Muscle layer of colon (tissue), 2 donors: ENCODE measurements at regions not wholly inside any gene's neighbourhood (a gene's known extent, or its start where the extent isn't known, plus 50 kb on each side); places are given as distances from the start of the nearest gene placed in this dataset.
A peak's percentile ranks its signal among the peaks of the same experiment; 100 is the strongest.
"Not testable (repeated sequence)": the region's sequence is repeated elsewhere in the genome, so short reads cannot be mapped to it uniquely, and the experiment has no call there.

ENCODE experiments used
- H3K27ac ChIP-seq: one replicate; pipeline ENCODE4 v1.7.0; 2013; ENCODE audit warnings: low read depth, mild to moderate bottlenecking, low read length, moderate library complexity
- H3K27me3 ChIP-seq, 2 donors: one replicate each; pipeline ENCODE4 v1.7.0; 2013; ENCODE audit warnings: low read length in 2 of 2, mild to moderate bottlenecking in 2 of 2; ENCODE audit not compliant: insufficient read depth in 2 of 2, control insufficient read depth in 1 of 2
- H3K36me3 ChIP-seq: one replicate; pipeline ENCODE4 v1.7.0; 2013; ENCODE audit warnings: mild to moderate bottlenecking, low read length; ENCODE audit not compliant: insufficient read depth
- H3K4me1 ChIP-seq: one replicate; pipeline ENCODE4 v1.7.0; 2013; ENCODE audit warnings: mild to moderate bottlenecking, low read length; ENCODE audit not compliant: insufficient read depth
- H3K4me3 ChIP-seq, 2 donors: one replicate each; pipeline ENCODE4 v1.7.0; 2013; ENCODE audit warnings: low read length in 2 of 2, low read depth in 1 of 2, mild to moderate bottlenecking in 1 of 2, moderate library complexity in 1 of 2
- H3K9ac ChIP-seq: one replicate; pipeline ENCODE4 v1.7.0; 2013; ENCODE audit warnings: low read length
- H3K9me3 ChIP-seq: one replicate; pipeline ENCODE4 v1.7.0; 2013; ENCODE audit warnings: mild to moderate bottlenecking, low read length
- donor health status: abdominal sarcoma.
- donor health status: Adenocarcinoma of cecum.

- Histone ChIP-seq H3K4me3 (no peak overlapping the region), H3K36me3 (no peaks in the 10 kb centered on the region), H3K9me3 (no peaks in the 10 kb centered on the region), H3K27ac (no peak overlapping the region), H3K4me1 (no peaks in the 10 kb centered on the region), H3K27me3 (no peaks in the 10 kb centered on the region), H3K9ac (no peak overlapping the region)
Observed at GRCh38 chr1:166470441-166470840, 303.6 kb upstream of the FAM78B start.

GRCh38 chr1:166471359-166471758 lies 304.6 kb upstream of the FAM78B start:
- H3K27ac ChIP-seq, result no peak overlapping the region
- H3K4me1 ChIP-seq, result no peaks in the 10 kb centered on the region
- H3K27me3 ChIP-seq, result no peaks in the 10 kb centered on the region
- H3K36me3 ChIP-seq, result no peaks in the 10 kb centered on the region
- H3K9me3 ChIP-seq, result no peaks in the 10 kb centered on the region
- no peak overlapping the region for H3K9ac ChIP-seq
- H3K4me3 ChIP-seq, result no peak overlapping the region

GRCh38 chr1:166479052-166479631 lies 312.3 kb upstream of the FAM78B start:
- H3K9ac ChIP-seq, result no peak overlapping the region

GRCh38 chr1:166484471-166484870 lies 317.7 kb upstream of the FAM78B start:
- Histone ChIP-seq H3K27me3 (no peaks in the 10 kb centered on the region), H3K9ac (no peak overlapping the region), H3K9me3 (no peaks in the 10 kb centered on the region), H3K36me3 (no peaks in the 10 kb centered on the region), H3K27ac (no peak overlapping the region), H3K4me3 (no peak overlapping the region), H3K4me1 (no peaks in the 10 kb centered on the region)

More at GRCh38 chr1:166479052-166479631, 312.3 kb upstream of the FAM78B start:
- no peaks in the 10 kb centered on the region for H3K36me3 ChIP-seq
- H3K9me3 ChIP-seq, result no peaks in the 10 kb centered on the region
- no peaks in the 10 kb centered on the region for H3K27me3 ChIP-seq
- no peak overlapping the region for H3K4me3 ChIP-seq
- H3K4me1 ChIP-seq, result no peaks in the 10 kb centered on the region
- no peak overlapping the region for H3K27ac ChIP-seq

GRCh38 chr1:166484871-166485270 lies 318.1 kb upstream of the FAM78B start:
- Histone ChIP-seq H3K9ac (no peak overlapping the region), H3K4me3 (no peak overlapping the region), H3K4me1 (no peaks in the 10 kb centered on the region), H3K27ac (no peak overlapping the region), H3K36me3 (no peaks in the 10 kb centered on the region), H3K9me3 (no peaks in the 10 kb centered on the region), H3K27me3 (no peaks in the 10 kb centered on the region)

GRCh38 chr1:166485620-166486019 lies 318.8 kb upstream of the FAM78B start:
- no peaks in the 10 kb centered on the region for H3K36me3 ChIP-seq
- H3K4me1 ChIP-seq, result no peaks in the 10 kb centered on the region
- no peaks in the 10 kb centered on the region for H3K27me3 ChIP-seq
- H3K4me3 ChIP-seq, result no peak overlapping the region
- H3K9me3 ChIP-seq, result no peaks in the 10 kb centered on the region
- no peak overlapping the region for H3K9ac ChIP-seq
- no peak overlapping the region for H3K27ac ChIP-seq

- no peak overlapping the region for H3K27ac ChIP-seq
- H3K4me1 ChIP-seq, result no peaks in the 10 kb centered on the region
- no peak overlapping the region for H3K4me3 ChIP-seq
- H3K36me3 ChIP-seq, result no peaks in the 10 kb centered on the region
- no peaks in the 10 kb centered on the region for H3K27me3 ChIP-seq
- H3K9ac ChIP-seq, result no peak overlapping the region
- H3K9me3 ChIP-seq, result no peaks in the 10 kb centered on the region
Observed at GRCh38 chr1:166488327-166488726, 321.5 kb upstream of the FAM78B start.

- Histone ChIP-seq H3K27ac (no peak overlapping the region), H3K4me1 (no peaks in the 10 kb centered on the region), H3K9me3 (no peaks in the 10 kb centered on the region), H3K4me3 (peak overlapping the region in 1 of 2 donors; percentile 36), H3K36me3 (no peaks in the 10 kb centered on the region), H3K27me3 (no peaks in the 10 kb centered on the region), H3K9ac (no peak overlapping the region)
Observed at GRCh38 chr1:166489356-166489669, 322.5 kb upstream of the FAM78B start.

- H3K9ac ChIP-seq, result no peak overlapping the region
- H3K27ac ChIP-seq, result peak overlapping the region; percentile 15
- H3K4me1 ChIP-seq, result no peaks in the 10 kb centered on the region
- H3K9me3 ChIP-seq, result no peaks in the 10 kb centered on the region
- no peaks in the 10 kb centered on the region for H3K27me3 ChIP-seq
- no peaks in the 10 kb centered on the region for H3K36me3 ChIP-seq
- peak overlapping the region; percentile 3 to 36 for H3K4me3 ChIP-seq
Observed at GRCh38 chr1:166489670-166490436, 323.1 kb upstream of the FAM78B start.

- Histone ChIP-seq H3K4me3 (peak overlapping the region; percentile 3 to 36), H3K27ac (no peak overlapping the region), H3K36me3 (no peaks in the 10 kb centered on the region), H3K27me3 (no peaks in the 10 kb centered on the region), H3K9ac (no peak overlapping the region), H3K9me3 (no peaks in the 10 kb centered on the region), H3K4me1 (no peaks in the 10 kb centered on the region)
Observed at GRCh38 chr1:166490437-166490991, 323.7 kb upstream of the FAM78B start.

- not testable (repeated sequence) for H3K9me3 ChIP-seq, H3K9ac ChIP-seq, H3K4me3 ChIP-seq, H3K27me3 ChIP-seq, H3K27ac ChIP-seq, H3K36me3 ChIP-seq, H3K4me1 ChIP-seq
Observed at GRCh38 chr1:166493765-166494164, 327.0 kb upstream of the FAM78B start.

GRCh38 chr1:166507347-166507746 lies 331.9 kb upstream of the POGK start:
- no peaks in the 10 kb centered on the region for H3K27me3 ChIP-seq
- H3K4me3 ChIP-seq, result no peak overlapping the region
- no peak overlapping the region for H3K27ac ChIP-seq
- no peaks in the 10 kb centered on the region for H3K4me1 ChIP-seq
- H3K9me3 ChIP-seq, result no peaks in the 10 kb centered on the region
- H3K36me3 ChIP-seq, result no peaks in the 10 kb centered on the region
- no peak overlapping the region for H3K9ac ChIP-seq
